Choroid plexus epithelial cell (primary cell): ENCODE measurements at regions not wholly inside any gene's neighbourhood (a gene's known extent, or its start where the extent isn't known, plus 50 kb on each side); places are given as distances from the start of the nearest gene placed in this dataset.
A peak's percentile ranks its signal among the peaks of the same experiment; 100 is the strongest.

Experiments used
- DNase-seq: peaks from one replicate; pipeline ENCODE4 v3.0.0-alpha.2; 2010; ENCODE audit warnings: low read depth
- H3K4me3 ChIP-seq: 2 replicates; pipeline ENCODE4 v1.5.1; 2011; ENCODE audit warnings: low read depth, mild to moderate bottlenecking, control low read depth, low read length, moderate library complexity
- CTCF ChIP-seq: conservative IDR thresholded peaks from 2 replicates; pipeline ENCODE4 v1.5.1; 2011; ENCODE audit warnings: low read depth, mild to moderate bottlenecking, control low read depth, inconsistent platforms, low read length, moderate library complexity

DNA sequence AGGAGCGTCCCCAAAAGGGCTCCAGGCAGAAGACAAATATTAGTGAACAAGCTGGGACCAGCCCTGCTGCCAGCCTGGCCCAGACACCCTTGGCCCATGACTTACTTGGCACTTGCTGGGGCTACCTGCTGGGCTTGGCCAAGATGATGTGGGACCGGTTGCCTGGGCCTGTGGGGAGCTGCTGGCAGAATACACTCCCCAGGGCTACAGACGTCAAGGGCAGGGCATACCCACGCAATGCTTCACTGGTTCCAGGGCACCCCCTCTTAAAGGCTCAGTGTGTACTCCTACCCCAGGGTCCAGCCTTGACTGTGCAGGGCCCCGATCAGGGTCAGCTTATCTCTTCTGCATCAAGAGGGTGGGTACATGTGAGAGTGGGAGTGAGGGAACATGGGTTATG lies 106.5 kb upstream of the SLC2A1 start:
- no peak for DNase-seq
- H3K4me3 ChIP-seq: no peak overlapping the region
- no peak for TF ChIP-seq CTCF

GRCh38 chr1:43063394-43064219 lies 104.9 kb upstream of the SLC2A1 start:
- no peak for TF ChIP-seq CTCF
- no peak for DNase-seq
- no peak overlapping the region for H3K4me3 ChIP-seq

- no peak for TF ChIP-seq CTCF
- DNase-seq: no peak
- H3K4me3 ChIP-seq: no peak overlapping the region
Observed at GRCh38 chr1:43062527-43063095, 103.9 kb upstream of the SLC2A1 start.

GRCh38 chr1:43061757-43062156 lies 103.1 kb upstream of the SLC2A1 start:
- H3K4me3 ChIP-seq: no peak overlapping the region
- no peak for DNase-seq
- no peak for TF ChIP-seq CTCF

DNA sequence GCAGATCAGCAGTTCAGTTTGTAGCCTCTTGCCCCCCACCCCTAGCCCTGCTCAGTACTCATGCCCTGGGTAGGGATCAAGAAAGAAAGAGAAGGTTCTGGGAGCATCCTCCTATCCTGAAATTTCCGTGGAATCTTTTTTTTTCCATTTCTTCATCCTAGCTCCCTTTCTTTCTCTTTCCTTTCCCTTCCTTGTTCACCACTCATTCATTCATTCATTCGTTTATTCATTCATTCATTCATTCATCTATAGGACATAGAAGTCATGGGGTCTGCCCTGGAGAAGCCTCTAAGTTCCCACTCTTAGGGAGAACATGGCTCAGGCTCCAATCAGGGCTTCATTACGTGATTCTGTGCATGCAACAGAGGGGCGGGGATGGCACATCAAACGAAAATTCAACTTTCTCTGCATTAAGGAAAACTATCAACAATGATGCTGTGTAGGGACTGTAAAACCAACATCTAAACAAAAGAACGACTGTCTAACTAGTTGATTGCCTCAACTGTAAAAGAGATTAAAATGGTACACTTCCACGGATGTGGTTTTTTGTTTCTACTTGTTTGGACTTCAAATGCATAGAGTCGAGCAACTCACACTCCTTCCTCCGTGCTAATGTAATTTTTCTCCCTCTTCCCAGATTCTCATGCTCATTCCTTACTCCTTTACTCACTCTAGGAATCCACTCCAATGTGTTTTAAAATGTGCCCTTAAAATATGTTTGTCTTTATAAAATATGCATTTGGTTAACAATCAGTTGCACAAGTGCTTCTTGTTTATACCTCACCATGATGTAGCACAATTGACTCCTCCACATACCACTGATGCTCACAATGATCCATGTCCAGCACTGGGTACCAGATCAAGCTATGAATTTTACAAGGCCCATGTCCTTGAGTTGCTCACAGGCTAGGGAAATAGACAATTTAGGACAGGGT lies 101.2 kb upstream of the SLC2A1 start:
- DNase-seq: no peak
- no peak overlapping the region for H3K4me3 ChIP-seq
- no peak for TF ChIP-seq CTCF

DNA sequence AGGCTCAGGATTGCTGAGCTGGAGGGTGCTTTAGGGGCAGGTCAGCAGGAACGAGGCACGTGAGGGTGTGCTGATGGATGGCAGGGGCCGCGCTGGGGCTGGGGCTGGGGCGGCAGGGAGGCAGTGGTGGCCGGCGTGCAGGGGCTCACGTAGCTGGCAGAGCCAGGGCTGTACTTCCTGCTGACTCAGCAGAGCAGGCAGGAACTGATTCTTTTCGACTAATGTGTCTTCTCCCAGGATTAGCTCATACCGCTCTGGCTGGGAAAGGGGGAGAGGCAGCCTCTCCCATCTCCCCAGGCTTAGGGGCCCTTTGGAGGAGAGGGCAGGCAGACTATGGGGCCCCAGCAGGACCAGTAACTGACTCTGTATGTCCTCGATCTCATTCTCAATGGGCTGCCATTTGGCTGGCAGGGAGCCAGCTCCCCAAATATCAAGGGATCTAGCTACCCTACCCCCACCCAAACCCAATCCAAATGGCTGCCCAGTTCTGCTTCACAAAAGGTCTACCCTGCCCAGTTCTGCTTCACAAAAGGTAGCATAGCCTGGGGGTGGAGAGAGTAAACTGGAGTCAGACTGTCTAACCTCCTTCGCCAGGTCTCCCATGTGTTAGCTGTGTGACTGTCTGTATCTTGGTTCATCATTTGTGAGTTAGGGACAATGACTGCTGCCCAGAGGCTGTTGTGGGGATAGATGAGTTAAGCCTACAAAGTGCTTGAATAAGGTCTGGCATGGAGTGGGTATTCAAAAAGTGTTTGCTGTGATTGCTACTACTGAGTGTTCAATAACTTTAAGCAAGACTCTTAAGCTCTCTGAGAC lies 100.1 kb upstream of the SLC2A1 start:
- peak; percentile 59 for DNase-seq
- no peak for TF ChIP-seq CTCF
- H3K4me3 ChIP-seq: no peak overlapping the region
